Esophagus squamous epithelium (tissue), 4 donors: ENCODE measurements at regions not wholly inside any gene's neighbourhood (a gene's known extent, or its start where the extent isn't known, plus 50 kb on each side); places are given as distances from the start of the nearest gene placed in this dataset.

Experiments used
- CTCF ChIP-seq, 6 experiments: fragments of 450-650 bp in 4 of 6; fragments of 200-600 bp in 2 of 6; sonication (generic) in 2 of 6; IDR thresholded peaks; one replicate each; pipeline ENCODE4 v1.5.1; 2016 to 2019; ENCODE audit warnings: antibody characterized with exemption in 6 of 6, mild to moderate bottlenecking in 4 of 6, moderate library complexity in 4 of 6
- POLR2A ChIP-seq, 4 donors: fragments of 450-650 bp; IDR thresholded peaks; one replicate each; pipeline ENCODE4 v1.6.1; 2017; ENCODE audit warnings: antibody characterized with exemption in 4 of 4, mild to moderate bottlenecking in 4 of 4, moderate library complexity in 3 of 4

- no peak for TF ChIP-seq CTCF (IDR thresholded peaks at IDR 0.05)
- TF ChIP-seq POLR2A (IDR thresholded peaks at IDR 0.05), result no peak
Measured at GRCh38 chr7:84845971-84846370, 340.9 kb downstream of the SEMA3D start.
